PC-3 (cell line): ENCODE measurements at regions not wholly inside any gene's neighbourhood (a gene's known extent, or its start where the extent isn't known, plus 50 kb on each side); places are given as distances from the start of the nearest gene placed in this dataset.

ENCODE experiments used
- CTCF ChIP-seq: fragments of 300-600 bp; sonication (generic); conservative IDR thresholded peaks from 2 replicates; pipeline ENCODE4 v1.5.1; 2017; ENCODE audit warnings: antibody characterized with exemption, low read depth, mild to moderate bottlenecking, low read length
- EZH2 ChIP-seq: fragments of 300-600 bp; sonication (generic); IDR thresholded peaks from one replicate; pipeline ENCODE4 v1.6.1; 2017; ENCODE audit warnings: antibody characterized with exemption, mild to moderate bottlenecking, low read length; ENCODE audit not compliant: unreplicated experiment

GRCh38 chr1:195097316-195097715, 1510.9 kb downstream of the KCNT2 start:
- no peak for TF ChIP-seq CTCF
- no peak for TF ChIP-seq EZH2
